ENCODE measurements at regions not wholly inside any gene's neighbourhood (a gene's known extent, or its start where the extent isn't known, plus 50 kb on each side); places are given as distances from the start of the nearest gene placed in this dataset.
"Not testable (repeated sequence)": the region's sequence is repeated elsewhere in the genome, so short reads cannot be mapped to it uniquely, and the experiment has no call there.

- no peak for DNase-seq
Observed at GRCh38 chr7:118420888-118421287, 196.4 kb downstream of the ANKRD7 start.

GRCh38 chr7:118429141-118429540, 204.6 kb downstream of the ANKRD7 start:
- no peak for DNase-seq

DNA sequence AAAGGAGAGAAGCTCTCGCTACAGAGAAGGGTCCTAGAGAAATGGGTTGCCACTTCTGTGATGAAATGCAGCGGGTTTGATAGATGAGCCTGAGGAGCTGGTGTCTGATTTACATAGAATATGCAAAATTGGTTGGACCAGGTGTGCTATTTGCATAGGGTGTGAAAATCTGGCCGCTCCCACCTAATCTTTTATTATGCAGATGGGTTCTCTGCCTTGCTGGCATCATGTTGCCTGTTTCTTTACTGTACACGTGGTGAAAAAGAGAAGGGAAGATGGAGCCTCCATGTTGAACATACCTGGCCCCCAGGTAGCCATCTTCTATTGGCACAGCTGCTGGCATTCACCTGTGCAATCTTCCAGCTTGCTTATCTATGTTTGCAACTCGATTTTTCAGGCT, 212.2 kb downstream of the ANKRD7 start:
- no peak for DNase-seq

DNA sequence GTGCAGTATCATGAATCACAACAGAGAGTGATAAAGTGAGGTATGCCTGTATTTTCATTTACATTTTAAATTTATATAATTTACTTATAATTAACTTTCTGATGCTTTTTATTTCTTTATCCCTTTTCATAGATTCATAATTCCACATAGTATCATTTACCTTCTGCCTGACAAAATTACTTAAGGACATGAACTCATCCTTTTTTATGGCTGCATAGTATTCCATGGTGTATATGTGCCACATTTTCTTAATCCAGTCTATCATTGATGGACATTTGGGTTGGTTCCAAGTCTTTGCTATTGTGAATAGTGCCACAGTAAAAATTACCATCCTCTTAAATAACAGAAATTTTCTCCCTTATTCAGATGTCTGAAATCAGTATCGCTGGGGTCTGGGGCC, 224.5 kb downstream of the ANKRD7 start:
- DNase-seq = not testable (repeated sequence)

- DNase-seq = no peak
Observed at GRCh38 chr7:118449797-118450567, 225.5 kb downstream of the ANKRD7 start.

GRCh38 chr7:118452128-118452527, 227.6 kb downstream of the ANKRD7 start:
- DNase-seq = no peak

- DNase-seq = no peak
Observed at GRCh38 chr7:118467381-118467780, 242.9 kb downstream of the ANKRD7 start.

DNA sequence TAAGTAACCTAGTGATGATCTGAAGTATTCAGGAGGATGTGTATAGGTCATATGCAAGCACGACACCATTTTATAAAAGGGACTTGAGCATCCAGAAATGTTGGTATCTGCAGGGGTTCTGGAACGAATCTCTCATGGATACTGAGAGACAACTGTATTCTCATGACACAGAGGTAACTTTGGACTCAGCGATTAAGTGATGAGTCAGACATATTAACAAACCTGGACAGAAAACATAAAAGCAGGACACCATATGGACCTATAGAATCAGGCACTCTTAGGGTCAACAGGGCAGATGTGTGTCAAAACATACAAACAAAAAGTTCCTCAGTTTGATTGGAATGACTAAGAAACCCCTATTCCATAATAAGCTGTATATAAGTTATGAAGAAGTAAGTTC, 248.1 kb downstream of the ANKRD7 start:
- DNase-seq = no peak

- no peak for DNase-seq
Observed at GRCh38 chr7:118473271-118473670, 248.8 kb downstream of the ANKRD7 start.

DNA sequence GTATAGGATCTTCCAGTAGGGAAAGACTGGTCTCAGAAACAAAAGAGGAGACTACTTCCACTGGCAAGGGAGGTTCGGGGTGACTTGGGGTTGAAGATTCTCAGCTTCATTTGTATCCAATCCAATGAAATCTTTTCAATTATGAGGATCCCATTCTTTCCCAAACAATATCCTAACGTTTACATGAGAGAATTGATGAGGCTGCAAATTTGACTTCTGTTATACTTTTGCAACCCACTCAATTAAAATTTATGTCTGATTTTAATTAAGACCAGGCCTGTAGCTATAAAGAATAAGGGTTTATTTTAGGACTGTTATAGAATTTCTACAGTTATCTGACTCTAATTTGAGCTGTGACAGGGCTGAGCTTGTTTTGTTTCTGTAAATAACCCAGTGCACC, 251.5 kb downstream of the ANKRD7 start:
- no peak for DNase-seq

GRCh38 chr7:118477036-118477435, 252.5 kb downstream of the ANKRD7 start:
- no peak for DNase-seq

- DNase-seq = no peak
Observed at GRCh38 chr7:118478236-118478635, 253.7 kb downstream of the ANKRD7 start.

DNA sequence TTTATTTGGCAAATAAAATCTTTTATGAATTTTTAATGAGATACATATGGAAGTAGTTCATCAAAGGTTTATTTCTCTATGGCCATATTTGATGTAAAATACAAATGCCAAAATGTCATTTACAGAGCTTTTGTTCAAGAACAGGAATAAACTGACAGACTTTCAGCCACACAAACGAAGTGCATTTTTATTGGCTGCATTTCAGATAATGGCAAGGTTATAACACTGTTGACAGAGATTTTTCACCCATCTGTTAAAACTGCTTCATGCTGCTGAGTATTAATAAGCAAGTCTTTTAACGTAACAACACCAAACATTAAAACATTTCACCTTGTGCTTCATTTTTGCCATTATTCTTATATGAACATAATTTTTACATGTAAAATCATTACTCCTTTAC, 254.4 kb downstream of the ANKRD7 start:
- DNase-seq = no peak

DNA sequence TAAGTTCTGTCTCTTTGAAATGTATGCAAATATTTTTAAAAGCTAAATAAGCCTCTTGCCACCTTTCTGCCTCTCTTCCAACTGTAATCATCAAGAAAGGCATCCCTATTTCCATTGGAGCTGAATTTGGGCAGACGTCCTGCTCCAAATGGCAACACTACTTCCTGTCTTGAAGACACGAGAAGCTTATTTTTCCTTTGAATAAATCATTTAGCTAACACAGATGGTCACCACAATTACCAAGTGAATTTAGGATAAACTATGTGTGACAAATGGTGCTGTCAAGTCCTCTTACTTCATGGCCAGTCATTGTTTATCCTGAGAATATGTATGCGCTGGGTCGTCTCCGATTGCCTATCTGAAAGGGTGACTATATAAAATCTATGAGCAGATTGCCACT, 268.0 kb downstream of the ANKRD7 start:
- DNase-seq = no peak

DNA sequence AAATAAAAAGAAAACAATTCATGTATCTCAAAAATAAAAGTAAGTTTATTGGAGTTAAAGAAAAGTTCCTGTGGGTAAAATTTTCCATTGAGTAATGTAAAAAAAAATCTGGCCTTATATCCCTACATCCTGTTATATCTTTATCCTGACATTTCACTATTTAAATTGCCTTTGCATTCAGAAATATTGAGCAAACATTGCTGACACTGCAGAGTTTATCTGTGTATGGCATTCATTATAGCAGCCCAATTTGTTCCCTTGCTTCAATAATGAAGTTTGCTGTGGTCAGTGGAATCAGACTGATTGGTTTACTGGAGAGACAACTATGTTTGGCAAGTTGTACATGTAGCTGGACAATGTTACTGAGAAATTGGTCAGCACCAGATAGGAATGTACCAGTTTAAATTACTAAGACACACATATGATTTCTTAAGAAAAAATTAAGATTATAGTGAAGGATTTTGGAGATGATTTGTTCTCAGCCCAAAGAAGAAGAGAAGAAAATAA, 271.7 kb downstream of the ANKRD7 start:
- DNase-seq = no peak

DNA sequence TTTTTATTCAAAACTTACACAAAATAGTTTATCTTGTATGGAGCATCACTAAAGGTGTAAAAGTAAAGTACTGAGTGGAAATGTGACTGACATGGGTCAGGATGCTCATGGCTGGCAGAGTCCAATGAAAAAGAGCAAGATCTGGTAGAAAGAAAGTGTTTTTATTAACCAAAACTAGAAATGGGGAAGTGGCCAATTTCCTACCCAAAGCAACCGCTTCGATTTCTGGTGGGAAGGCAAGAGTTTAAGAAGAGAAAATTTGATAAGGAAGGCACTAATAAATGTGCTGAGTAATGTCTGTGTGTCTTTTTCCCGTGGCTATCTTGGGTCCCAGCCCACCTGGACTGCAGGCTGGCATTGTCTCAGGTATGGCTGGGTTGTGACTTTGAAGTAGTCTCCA, 277.7 kb downstream of the ANKRD7 start:
- DNase-seq = no peak

GRCh38 chr7:118511146-118511545, 286.6 kb downstream of the ANKRD7 start:
- DNase-seq = no peak

DNA sequence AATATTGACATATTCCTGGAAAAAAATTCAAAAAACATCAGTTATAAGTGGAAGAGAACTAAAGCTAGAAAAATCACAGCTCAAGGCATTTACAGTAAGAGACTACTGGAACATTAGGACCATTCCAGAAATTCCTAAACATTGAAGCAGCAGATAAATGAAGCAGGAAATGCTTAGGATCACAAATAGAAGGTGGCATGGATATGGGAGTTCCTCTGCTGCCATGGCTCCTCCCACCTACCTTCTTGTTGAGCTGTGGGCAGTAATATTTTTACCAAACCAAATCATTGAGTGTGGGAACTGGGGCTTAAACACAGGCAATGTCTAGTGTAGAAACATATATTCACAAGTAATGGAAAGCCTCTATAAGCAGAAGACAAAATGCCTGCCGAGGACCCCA, 292.8 kb downstream of the ANKRD7 start:
- no peak for DNase-seq

DNA sequence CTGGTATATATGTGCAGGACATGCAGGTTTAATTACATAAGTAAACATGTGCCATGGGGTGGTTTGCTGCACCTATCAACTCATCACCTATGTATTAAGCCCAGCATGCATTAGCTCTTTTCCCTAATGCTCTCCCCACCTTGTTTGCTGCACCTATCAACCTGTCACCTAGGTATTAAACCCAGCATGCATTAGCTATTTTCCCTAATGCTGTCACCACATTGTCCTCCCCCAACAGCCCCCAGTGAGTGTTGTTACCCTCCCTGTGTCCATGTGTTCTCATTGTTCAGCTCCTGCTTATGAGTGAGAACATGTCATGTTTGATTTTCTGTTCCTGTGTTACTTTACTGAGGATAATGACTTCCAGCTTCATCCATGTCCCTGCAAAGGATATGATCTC, 300.5 kb downstream of the ANKRD7 start:
- no peak for DNase-seq

- DNase-seq = no peak
Observed at GRCh38 chr7:118531566-118531965, 307.1 kb downstream of the ANKRD7 start.

- DNase-seq = no peak
Observed at GRCh38 chr7:118559207-118559606, 334.7 kb downstream of the ANKRD7 start.

GRCh38 chr7:118563311-118563710, 338.8 kb downstream of the ANKRD7 start:
- no peak for DNase-seq

DNA sequence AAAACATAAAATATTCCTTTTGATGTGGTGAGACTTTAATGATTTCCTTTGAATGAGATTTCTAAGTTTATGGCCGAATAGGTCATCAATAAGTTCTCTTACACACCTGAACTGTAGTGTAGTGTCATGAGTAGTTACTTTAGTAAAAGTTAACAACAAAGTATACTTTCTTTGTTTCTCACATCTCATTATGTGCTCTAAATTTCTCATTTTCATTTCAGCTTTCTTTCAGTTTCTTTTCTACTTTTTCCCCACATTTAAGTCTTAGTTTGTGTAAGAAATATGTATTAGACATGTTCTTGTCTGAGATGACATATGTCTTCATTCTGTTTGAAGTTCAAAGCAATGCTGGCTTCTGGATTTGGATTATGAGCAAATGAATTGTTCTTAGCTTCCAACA, 348.1 kb downstream of the ANKRD7 start:
- no peak for DNase-seq

DNA sequence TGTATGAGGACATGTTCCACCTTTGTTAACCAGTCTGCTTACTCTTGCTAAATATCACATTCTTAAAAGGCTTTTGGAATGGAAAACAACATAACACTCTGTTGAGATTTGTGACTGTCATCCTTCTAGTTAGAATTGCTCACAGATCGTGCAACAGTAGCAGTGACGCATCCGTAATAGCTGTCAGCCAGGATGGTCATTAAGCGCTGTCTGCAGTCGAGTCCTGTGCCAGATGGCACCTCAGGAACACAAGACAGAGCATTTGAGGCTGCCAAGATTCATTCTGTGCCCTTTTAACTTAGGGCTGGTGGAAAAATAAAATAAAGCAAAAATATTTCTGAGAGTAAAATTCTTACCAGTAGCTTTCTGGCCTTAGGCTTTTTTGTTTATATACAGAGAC, 348.6 kb downstream of the ANKRD7 start:
- DNase-seq = peak; percentile 56

DNA sequence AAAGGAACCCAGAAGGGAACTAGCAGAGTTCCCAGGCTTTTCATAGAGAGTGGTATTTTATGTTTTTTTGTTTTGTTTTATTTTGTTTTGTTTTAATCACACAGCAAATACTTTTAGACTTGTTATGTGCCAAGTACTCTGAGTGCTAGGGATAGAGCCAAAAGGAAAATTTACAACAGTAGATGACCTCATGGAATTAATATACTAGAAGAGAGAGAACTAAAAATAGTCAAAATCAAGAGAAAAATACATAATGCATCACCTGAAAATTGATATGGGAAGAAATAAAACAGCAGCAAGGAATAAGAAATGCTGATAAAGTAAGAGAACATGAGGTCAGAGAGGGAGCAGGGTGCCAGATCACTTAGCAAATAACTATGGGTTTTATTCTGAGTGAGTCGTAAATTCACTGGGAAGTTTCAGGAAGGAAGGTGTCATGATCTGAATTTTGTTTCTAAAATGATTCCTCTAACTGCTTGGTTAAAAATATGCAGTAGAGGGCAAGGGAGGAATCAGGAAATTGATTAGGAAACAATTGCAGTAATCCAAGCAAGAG, 351.0 kb downstream of the ANKRD7 start:
- no peak for DNase-seq
